ENCODE measurements at regions not wholly inside any gene's neighbourhood (a gene's known extent, or its start where the extent isn't known, plus 50 kb on each side); places are given as distances from the start of the nearest gene placed in this dataset.

GRCh38 chr5:138659121-138659520, 83.9 kb upstream of the HSPA9 start:
- H4K20me1 ChIP-seq (ENCODE audit: control insufficient read depth, extremely low read depth, insufficient read depth, low read length), result no peaks in the 10 kb centered on the region
- H3K27ac ChIP-seq (ENCODE audit: control insufficient read depth, insufficient read depth, low read length), result no peak overlapping the region
- no peak overlapping the region for H3K9ac ChIP-seq (ENCODE audit: control insufficient read depth, extremely low read depth, insufficient read depth, low read length)
- TF ChIP-seq EZH2 (IDR thresholded peaks at IDR 0.05; ENCODE audit: low read length), result no peak
- no peak for TF ChIP-seq CTCF (optimal IDR thresholded peaks at IDR 0.05 in 1 of 3, IDR thresholded peaks at IDR 0.05 in 1 of 3, conservative IDR thresholded peaks at IDR 0.05 in 1 of 3; ENCODE audit: extremely low read depth in 1 of 3, insufficient read depth in 2 of 3, low read length in 3 of 3)
- peaks cover 24% of the 10 kb centered on the region for H3K4me1 ChIP-seq (ENCODE audit: control insufficient read depth, extremely low read depth, insufficient read depth, low read length)
- H3K27me3 ChIP-seq (ENCODE audit: control insufficient read depth, extremely low read depth, insufficient read depth, low read length), result no peaks in the 10 kb centered on the region
- no peaks in the 10 kb centered on the region for H3K9me3 ChIP-seq (ENCODE audit: control insufficient read depth, low read depth, low read length)
- no peak overlapping the region for H2AFZ ChIP-seq (ENCODE audit: control insufficient read depth, low read length)
- no peaks in the 10 kb centered on the region for H3K79me2 ChIP-seq (ENCODE audit: control insufficient read depth, insufficient read depth, low read length)
- no peak overlapping the region for H3K4me3 ChIP-seq (ENCODE audit: control insufficient read depth in 2 of 3, extremely low read depth in 1 of 3, insufficient read depth in 2 of 3, low read depth in 1 of 3, low read length in 3 of 3)
- FAIRE-seq (no peak), DNase-seq (ENCODE audit: low read depth, low spot score) (no peak)
- no peaks in the 10 kb centered on the region for H3K9me1 ChIP-seq (ENCODE audit: control insufficient read depth, extremely low read depth, insufficient read depth, low read length)
- dilution Hi-C loops (cut with MboI; ENCODE audit: extremely low pct_ligation_motif_present, low sequenced_read_pairs), result no loop called here
- H3K4me2 ChIP-seq (ENCODE audit: control insufficient read depth, extremely low read depth, insufficient read depth, low read depth, low read length), result no peak overlapping the region
- no peaks in the 10 kb centered on the region for H3K36me3 ChIP-seq (ENCODE audit: control insufficient read depth in 2 of 2, extremely low read depth in 1 of 2, insufficient read depth in 2 of 2, low read length in 2 of 2)

GRCh38 chr5:138658676-138659075, 83.5 kb upstream of the HSPA9 start:
- H3K9ac ChIP-seq (ENCODE audit: control insufficient read depth, extremely low read depth, insufficient read depth, low read length), result no peak overlapping the region
- no peak for DNase-seq (ENCODE audit: low read depth, low spot score)
- no peak for TF ChIP-seq EZH2 (IDR thresholded peaks at IDR 0.05; ENCODE audit: low read length)
- TF ChIP-seq CTCF (optimal IDR thresholded peaks at IDR 0.05 in 1 of 3, IDR thresholded peaks at IDR 0.05 in 1 of 3, conservative IDR thresholded peaks at IDR 0.05 in 1 of 3; ENCODE audit: extremely low read depth in 1 of 3, insufficient read depth in 2 of 3, low read length in 3 of 3), result no peak
- no peaks in the 10 kb centered on the region for H3K79me2 ChIP-seq (ENCODE audit: control insufficient read depth, insufficient read depth, low read length)
- no peaks in the 10 kb centered on the region for H3K36me3 ChIP-seq (ENCODE audit: control insufficient read depth in 2 of 2, extremely low read depth in 1 of 2, insufficient read depth in 2 of 2, low read length in 2 of 2)
- H3K27me3 ChIP-seq (ENCODE audit: control insufficient read depth, extremely low read depth, insufficient read depth, low read length), result no peaks in the 10 kb centered on the region
- no peaks in the 10 kb centered on the region for H4K20me1 ChIP-seq (ENCODE audit: control insufficient read depth, extremely low read depth, insufficient read depth, low read length)
- H3K27ac ChIP-seq (ENCODE audit: control insufficient read depth, insufficient read depth, low read length), result no peak overlapping the region
- dilution Hi-C loops (cut with MboI; ENCODE audit: extremely low pct_ligation_motif_present, low sequenced_read_pairs), result no loop called here
- FAIRE-seq, result no peak
- peaks cover 19% of the 10 kb centered on the region for H3K4me1 ChIP-seq (ENCODE audit: control insufficient read depth, extremely low read depth, insufficient read depth, low read length)
- no peak overlapping the region for H3K4me3 ChIP-seq (ENCODE audit: control insufficient read depth in 2 of 3, extremely low read depth in 1 of 3, insufficient read depth in 2 of 3, low read depth in 1 of 3, low read length in 3 of 3)
- H3K9me3 ChIP-seq (ENCODE audit: control insufficient read depth, low read depth, low read length), result no peaks in the 10 kb centered on the region
- no peaks in the 10 kb centered on the region for H3K9me1 ChIP-seq (ENCODE audit: control insufficient read depth, extremely low read depth, insufficient read depth, low read length)
- H3K4me2 ChIP-seq (ENCODE audit: control insufficient read depth, extremely low read depth, insufficient read depth, low read depth, low read length), result no peak overlapping the region
- H2AFZ ChIP-seq (ENCODE audit: control insufficient read depth, low read length), result no peak overlapping the region
